Esophagus squamous epithelium (tissue), 5 donors: ENCODE measurements at regions not wholly inside any gene's neighbourhood (a gene's known extent, or its start where the extent isn't known, plus 50 kb on each side); places are given as distances from the start of the nearest gene placed in this dataset.
"Not testable (repeated sequence)": the region's sequence is repeated elsewhere in the genome, so short reads cannot be mapped to it uniquely, and the experiment has no call there.

ENCODE experiments used
- DNase-seq: peaks from one replicate; lab custom pipeline; 2025; lab: John Stamatoyannopoulos, UW
- H3K27ac ChIP-seq, 4 donors: fragments of 200-600 bp; sonication (generic); one replicate each; pipeline ENCODE4 v1.5.1; 2016 to 2019; ENCODE audit warnings: mild to moderate bottlenecking in 1 of 4
- H3K27me3 ChIP-seq, 4 donors: fragments of 200-600 bp; sonication (generic); 1 replicate in 3 of 4; 2 replicates in 1 of 4; pipeline versions ENCODE4 v1.5.1 to v1.6.0; 2017 to 2021; ENCODE audit warnings: antibody characterized with exemption in 1 of 4
- H3K36me3 ChIP-seq, 3 donors: fragments of 200-600 bp; sonication (generic); one replicate each; pipeline ENCODE4 v1.5.1; 2016 to 2019
- H3K4me1 ChIP-seq, 3 donors: fragments of 200-600 bp; sonication (generic); one replicate each; pipeline ENCODE4 v1.5.1; 2017 to 2019
- H3K4me3 ChIP-seq, 4 donors: fragments of 200-600 bp; sonication (generic); 1 replicate in 3 of 4; 2 replicates in 1 of 4; pipeline ENCODE4 v1.5.1; 2016 to 2019; ENCODE audit warnings: mild to moderate bottlenecking in 2 of 4, moderate library complexity in 1 of 4
- H3K9me3 ChIP-seq, 3 donors: fragments of 200-600 bp; sonication (generic); one replicate each; pipeline ENCODE4 v1.5.1; 2016 to 2019
- POLR2A ChIP-seq, 4 donors: fragments of 450-650 bp; IDR thresholded peaks; one replicate each; pipeline ENCODE4 v1.6.1; 2017; ENCODE audit warnings: antibody characterized with exemption in 4 of 4, mild to moderate bottlenecking in 4 of 4, moderate library complexity in 3 of 4
- WGBS, 2 donors: methylation state at CpG; one replicate each; pipeline ENCODE4 v1.1.5; 2018; 5-methylcytosine and 5-hydroxymethylcytosine counted together
- intact Hi-C: fragments of 100-400 bp; cut with DNase I; formaldehyde crosslinking; loops from one replicate; pipeline ENCODE4 v1.15.0; 2022
- TF ChIP-seq, protein P1 (sequence below), 6 experiments: fragments of 450-650 bp in 4 of 6; fragments of 200-600 bp in 2 of 6; sonication (generic) in 2 of 6; IDR thresholded peaks; one replicate each; pipeline ENCODE4 v1.5.1; 2016 to 2019; ENCODE audit warnings: antibody characterized with exemption in 6 of 6, mild to moderate bottlenecking in 4 of 6, moderate library complexity in 4 of 6
- donor health status: DM: yes; HTN: yes; CAD: no.

DNA sequence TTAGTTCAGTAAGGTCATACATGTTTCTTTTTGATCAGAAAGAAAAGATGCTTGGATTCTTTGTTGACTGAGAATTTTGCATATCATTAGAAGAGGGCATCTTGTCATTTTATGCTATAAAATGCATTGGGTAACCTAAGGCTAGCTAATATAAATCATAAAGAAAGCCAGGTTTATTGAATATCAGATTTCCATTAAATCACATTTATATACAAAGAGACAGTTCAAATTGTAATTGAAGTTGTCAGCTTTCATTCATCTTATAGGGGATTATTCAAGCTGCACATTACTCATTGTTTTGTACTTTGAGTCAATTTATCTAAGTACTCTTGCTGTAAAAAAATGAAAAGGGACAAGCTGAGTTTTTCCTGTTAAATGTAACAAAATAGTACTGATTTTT lies 259.1 kb upstream of the CDH12 start:
- Histone ChIP-seq H3K9me3 (no peaks in the 10 kb centered on the region), H3K4me1 (no peaks in the 10 kb centered on the region), H3K27me3 (no peaks in the 10 kb centered on the region), H3K36me3 (no peaks in the 10 kb centered on the region), H3K4me3 (no peak overlapping the region), H3K27ac (no peak overlapping the region)
- DNase-seq = no peak
- intact Hi-C loops = no loop called here
- TF ChIP-seq, protein P1, sequence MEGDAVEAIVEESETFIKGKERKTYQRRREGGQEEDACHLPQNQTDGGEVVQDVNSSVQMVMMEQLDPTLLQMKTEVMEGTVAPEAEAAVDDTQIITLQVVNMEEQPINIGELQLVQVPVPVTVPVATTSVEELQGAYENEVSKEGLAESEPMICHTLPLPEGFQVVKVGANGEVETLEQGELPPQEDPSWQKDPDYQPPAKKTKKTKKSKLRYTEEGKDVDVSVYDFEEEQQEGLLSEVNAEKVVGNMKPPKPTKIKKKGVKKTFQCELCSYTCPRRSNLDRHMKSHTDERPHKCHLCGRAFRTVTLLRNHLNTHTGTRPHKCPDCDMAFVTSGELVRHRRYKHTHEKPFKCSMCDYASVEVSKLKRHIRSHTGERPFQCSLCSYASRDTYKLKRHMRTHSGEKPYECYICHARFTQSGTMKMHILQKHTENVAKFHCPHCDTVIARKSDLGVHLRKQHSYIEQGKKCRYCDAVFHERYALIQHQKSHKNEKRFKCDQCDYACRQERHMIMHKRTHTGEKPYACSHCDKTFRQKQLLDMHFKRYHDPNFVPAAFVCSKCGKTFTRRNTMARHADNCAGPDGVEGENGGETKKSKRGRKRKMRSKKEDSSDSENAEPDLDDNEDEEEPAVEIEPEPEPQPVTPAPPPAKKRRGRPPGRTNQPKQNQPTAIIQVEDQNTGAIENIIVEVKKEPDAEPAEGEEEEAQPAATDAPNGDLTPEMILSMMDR (IDR thresholded peaks at IDR 0.05) = no peak
- no peak for TF ChIP-seq POLR2A (IDR thresholded peaks at IDR 0.05)

DNA sequence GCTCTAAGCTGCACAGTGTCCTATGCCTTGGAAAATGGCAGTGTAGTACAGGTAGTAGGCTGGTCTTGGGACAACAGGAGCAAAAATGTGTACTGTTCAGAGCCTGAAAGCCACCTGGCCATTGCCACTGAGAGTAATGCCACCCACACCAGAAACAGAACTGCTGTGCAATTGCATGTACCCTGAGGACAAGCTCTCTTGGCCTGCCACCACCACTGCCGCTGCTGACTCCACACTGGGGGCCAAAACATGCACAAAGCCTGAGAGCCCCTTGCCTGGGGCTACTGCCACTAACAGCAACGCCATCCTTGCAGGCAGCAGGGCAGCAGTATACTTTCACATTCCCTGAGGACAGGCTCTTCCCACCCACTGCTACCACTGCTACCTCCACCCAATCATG lies 251.9 kb upstream of the CDH12 start:
- no peaks in the 10 kb centered on the region for H3K27me3 ChIP-seq
- no peaks in the 10 kb centered on the region for H3K9me3 ChIP-seq
- H3K4me3 ChIP-seq = no peak overlapping the region
- TF ChIP-seq POLR2A (IDR thresholded peaks at IDR 0.05) = no peak
- TF ChIP-seq, protein P1 (IDR thresholded peaks at IDR 0.05) = no peak
- WGBS, 2 donors = 69 to 83% methylated on average over 1 to 2 of the region's 2 CpGs
- no peaks in the 10 kb centered on the region for H3K4me1 ChIP-seq
- intact Hi-C loops = no loop called here
- no peaks in the 10 kb centered on the region for H3K36me3 ChIP-seq
- no peak overlapping the region for H3K27ac ChIP-seq
- DNase-seq = no peak

DNA sequence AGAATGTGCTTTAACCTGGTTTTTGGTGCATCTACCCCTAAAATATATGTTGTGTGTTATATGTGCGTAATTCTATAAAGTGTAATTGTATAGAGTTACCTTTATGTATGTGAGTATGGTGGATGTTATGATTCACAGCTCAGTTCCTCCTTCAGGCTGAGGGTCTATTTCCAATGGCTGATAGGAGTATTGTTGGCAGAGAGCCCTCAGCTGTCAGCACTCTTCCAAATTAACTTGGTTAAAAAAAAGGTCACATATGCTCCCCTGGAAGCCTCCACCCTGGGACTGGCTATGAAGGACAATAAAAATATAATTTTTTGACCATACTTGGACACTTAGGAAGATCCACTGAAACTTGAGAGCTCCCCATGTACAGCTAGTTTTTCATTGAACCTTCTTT lies 250.4 kb upstream of the CDH12 start:
- WGBS, 2 donors = 31 to 84% methylated on average over 1 of the region's 1 CpG
- no peaks in the 10 kb centered on the region for H3K36me3 ChIP-seq
- H3K4me3 ChIP-seq = no peak overlapping the region
- intact Hi-C loops = no loop called here
- H3K4me1 ChIP-seq = no peaks in the 10 kb centered on the region
- H3K27ac ChIP-seq = no peak overlapping the region
- TF ChIP-seq, protein P1 (IDR thresholded peaks at IDR 0.05) = no peak
- no peak for TF ChIP-seq POLR2A (IDR thresholded peaks at IDR 0.05)
- H3K9me3 ChIP-seq = no peaks in the 10 kb centered on the region
- no peak for DNase-seq
- no peaks in the 10 kb centered on the region for H3K27me3 ChIP-seq

DNA sequence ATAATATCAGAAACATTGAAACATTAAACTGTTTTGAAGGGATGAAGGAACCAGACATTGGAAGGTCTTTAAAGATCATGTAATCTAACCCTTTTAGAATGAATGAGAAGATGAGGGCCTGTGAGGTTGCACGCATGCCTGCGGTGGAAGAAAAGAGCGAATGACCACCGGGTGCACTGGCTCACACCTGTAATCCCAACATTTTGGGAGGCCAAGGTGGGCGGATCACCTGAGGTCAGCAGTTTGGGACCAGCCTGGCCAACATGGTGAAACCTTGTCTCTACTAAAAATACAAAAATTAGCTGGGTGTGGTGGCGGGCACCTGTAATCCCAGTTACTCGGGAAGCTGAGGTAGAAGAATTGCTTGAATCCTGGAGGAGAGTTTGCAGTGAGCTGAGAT lies 242.3 kb upstream of the CDH12 start:
- H3K27ac ChIP-seq = not testable (repeated sequence)

DNA sequence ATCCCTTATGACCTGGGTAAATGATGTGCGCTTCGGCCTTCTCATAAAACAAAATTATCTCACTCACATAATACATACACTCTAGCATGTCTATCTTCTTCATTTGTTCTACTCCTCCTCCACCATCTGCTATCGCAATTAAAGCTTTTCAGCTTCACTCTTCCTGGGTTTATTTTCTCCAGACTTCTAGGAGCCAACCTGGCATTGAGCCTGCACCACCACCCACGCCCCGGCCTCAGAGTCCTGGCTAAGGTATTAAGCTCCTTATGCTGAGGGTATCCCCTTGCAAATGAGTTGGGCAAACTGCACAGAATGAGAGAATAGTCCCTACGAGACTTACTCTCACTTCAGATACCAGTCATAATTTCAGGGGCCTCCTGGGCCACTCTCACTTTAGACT lies 236.1 kb upstream of the CDH12 start:
- H3K27ac ChIP-seq = no peak overlapping the region
- intact Hi-C loops = no loop called here
- H3K4me1 ChIP-seq = no peaks in the 10 kb centered on the region
- DNase-seq = no peak
- no peak overlapping the region for H3K4me3 ChIP-seq
- H3K27me3 ChIP-seq = no peaks in the 10 kb centered on the region
- H3K36me3 ChIP-seq = no peaks in the 10 kb centered on the region
- 66 to 82% methylated on average over 5 to 6 of the region's 6 CpGs for WGBS, 2 donors
- no peaks in the 10 kb centered on the region for H3K9me3 ChIP-seq
- no peak for TF ChIP-seq POLR2A (IDR thresholded peaks at IDR 0.05)
- TF ChIP-seq, protein P1 (IDR thresholded peaks at IDR 0.05) = no peak

More for the DNA sequence above, 242.3 kb upstream of the CDH12 start:
- H3K4me1 ChIP-seq, H3K36me3 ChIP-seq, intact Hi-C loops, H3K27me3 ChIP-seq, H3K9me3 ChIP-seq, H3K4me3 ChIP-seq, DNase-seq: not testable (repeated sequence)
- 87 to 90% methylated on average over 7 of the region's 7 CpGs for WGBS, 2 donors

DNA sequence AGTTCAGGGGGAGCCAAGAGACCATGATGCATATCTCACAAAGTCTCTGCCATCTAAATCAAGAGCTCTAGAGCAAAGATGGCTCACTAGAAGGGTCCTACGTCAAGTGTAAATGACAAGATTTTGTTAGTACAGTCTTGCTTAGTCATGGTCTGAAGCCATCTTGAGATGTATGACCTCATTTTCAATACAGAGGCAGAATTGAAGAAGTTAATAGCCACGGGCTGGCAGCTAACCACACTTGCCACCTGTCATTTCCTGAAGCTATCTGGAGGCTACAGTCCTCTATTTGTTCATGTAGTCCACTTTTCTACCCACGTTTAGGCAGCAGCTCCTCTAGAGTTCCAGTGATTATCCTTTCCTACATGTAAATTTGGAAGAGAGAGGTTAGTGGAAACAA lies 231.7 kb upstream of the CDH12 start:
- no peak for DNase-seq

More for the DNA sequence above, 231.7 kb upstream of the CDH12 start:
- 40 to 43% methylated on average over 3 of the region's 3 CpGs for WGBS, 2 donors
- no peak overlapping the region for H3K4me3 ChIP-seq
- no peaks in the 10 kb centered on the region for H3K9me3 ChIP-seq
- intact Hi-C loops = no loop called here
- no peak overlapping the region for H3K27ac ChIP-seq
- no peaks in the 10 kb centered on the region for H3K36me3 ChIP-seq
- TF ChIP-seq POLR2A (IDR thresholded peaks at IDR 0.05) = no peak
- TF ChIP-seq, protein P1 (IDR thresholded peaks at IDR 0.05) = no peak
- no peaks in the 10 kb centered on the region for H3K4me1 ChIP-seq
- no peaks in the 10 kb centered on the region for H3K27me3 ChIP-seq
